Tibial nerve (tissue), 4 donors: ENCODE measurements at regions not wholly inside any gene's neighbourhood (a gene's known extent, or its start where the extent isn't known, plus 50 kb on each side); places are given as distances from the start of the nearest gene placed in this dataset.

Source experiments
- EP300 ChIP-seq, 2 donors: sonication (generic); formaldehyde crosslinking; IDR thresholded peaks; one replicate each; pipeline ENCODE4 v1.6.1; 2017; ENCODE audit warnings: antibody characterized with exemption in 2 of 2, mild to moderate bottlenecking in 1 of 2
- POLR2A ChIP-seq, 2 donors: fragments of 450-650 bp; IDR thresholded peaks; one replicate each; pipeline ENCODE4 v1.6.1; 2017; ENCODE audit warnings: antibody characterized with exemption in 2 of 2, mild to moderate bottlenecking in 2 of 2, moderate library complexity in 2 of 2
- TF ChIP-seq, protein P1 (sequence below), 5 experiments: fragments of 200-600 bp in 3 of 5; fragments of 450-650 bp in 2 of 5; sonication (generic) in 3 of 5; IDR thresholded peaks; one replicate each; pipeline ENCODE4 v1.5.1; 2016 to 2019; ENCODE audit warnings: antibody characterized with exemption in 5 of 5, mild to moderate bottlenecking in 3 of 5, moderate library complexity in 2 of 5

DNA sequence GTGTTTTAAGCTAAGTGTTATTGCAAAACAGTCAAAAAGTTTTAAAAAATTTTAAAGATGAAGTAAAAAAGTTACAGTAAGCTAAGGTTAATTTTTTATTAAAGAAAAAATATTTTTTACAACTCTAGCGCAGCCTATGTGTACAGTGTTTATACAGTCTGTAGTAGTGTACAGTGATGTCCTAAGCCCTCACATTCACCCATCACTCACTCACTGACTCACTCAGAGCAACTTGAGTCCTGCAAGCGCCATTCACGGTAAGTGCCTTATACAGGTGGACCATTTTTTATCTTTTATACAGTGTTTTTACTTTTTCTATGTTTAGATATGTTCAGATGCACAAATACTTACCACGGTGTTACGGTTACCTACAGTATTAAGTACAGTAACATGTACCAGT, 83.4 kb upstream of the STMND1 start:
- TF ChIP-seq, protein P1, sequence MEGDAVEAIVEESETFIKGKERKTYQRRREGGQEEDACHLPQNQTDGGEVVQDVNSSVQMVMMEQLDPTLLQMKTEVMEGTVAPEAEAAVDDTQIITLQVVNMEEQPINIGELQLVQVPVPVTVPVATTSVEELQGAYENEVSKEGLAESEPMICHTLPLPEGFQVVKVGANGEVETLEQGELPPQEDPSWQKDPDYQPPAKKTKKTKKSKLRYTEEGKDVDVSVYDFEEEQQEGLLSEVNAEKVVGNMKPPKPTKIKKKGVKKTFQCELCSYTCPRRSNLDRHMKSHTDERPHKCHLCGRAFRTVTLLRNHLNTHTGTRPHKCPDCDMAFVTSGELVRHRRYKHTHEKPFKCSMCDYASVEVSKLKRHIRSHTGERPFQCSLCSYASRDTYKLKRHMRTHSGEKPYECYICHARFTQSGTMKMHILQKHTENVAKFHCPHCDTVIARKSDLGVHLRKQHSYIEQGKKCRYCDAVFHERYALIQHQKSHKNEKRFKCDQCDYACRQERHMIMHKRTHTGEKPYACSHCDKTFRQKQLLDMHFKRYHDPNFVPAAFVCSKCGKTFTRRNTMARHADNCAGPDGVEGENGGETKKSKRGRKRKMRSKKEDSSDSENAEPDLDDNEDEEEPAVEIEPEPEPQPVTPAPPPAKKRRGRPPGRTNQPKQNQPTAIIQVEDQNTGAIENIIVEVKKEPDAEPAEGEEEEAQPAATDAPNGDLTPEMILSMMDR (IDR thresholded peaks at IDR 0.05) = no peak
- TF ChIP-seq POLR2A (IDR thresholded peaks at IDR 0.05) (no peak), EP300 (IDR thresholded peaks at IDR 0.05) (no peak)
